ENCODE measurements at regions not wholly inside any gene's neighbourhood (a gene's known extent, or its start where the extent isn't known, plus 50 kb on each side); places are given as distances from the start of the nearest gene placed in this dataset.

DNA sequence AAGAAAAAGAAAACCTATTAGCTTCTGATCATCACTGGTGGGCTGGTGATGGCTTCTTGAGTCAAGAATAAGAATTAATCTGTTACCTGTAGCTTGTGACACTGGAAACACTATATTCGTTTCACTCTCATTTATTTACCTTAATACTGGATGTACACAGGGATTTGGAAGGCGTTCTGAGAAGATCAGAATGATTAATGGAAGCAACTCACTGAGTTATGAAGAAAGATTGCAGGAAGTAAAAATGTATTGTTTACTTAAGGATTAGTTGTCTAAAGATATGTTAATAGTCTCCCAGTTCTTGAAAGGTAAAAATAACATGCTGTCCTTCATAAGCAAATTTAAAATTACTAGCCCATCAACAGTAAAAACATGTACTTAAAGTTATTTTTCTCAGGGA is 644.9 kb upstream of the NCAM2 start:
- TF ChIP-seq, protein P1, sequence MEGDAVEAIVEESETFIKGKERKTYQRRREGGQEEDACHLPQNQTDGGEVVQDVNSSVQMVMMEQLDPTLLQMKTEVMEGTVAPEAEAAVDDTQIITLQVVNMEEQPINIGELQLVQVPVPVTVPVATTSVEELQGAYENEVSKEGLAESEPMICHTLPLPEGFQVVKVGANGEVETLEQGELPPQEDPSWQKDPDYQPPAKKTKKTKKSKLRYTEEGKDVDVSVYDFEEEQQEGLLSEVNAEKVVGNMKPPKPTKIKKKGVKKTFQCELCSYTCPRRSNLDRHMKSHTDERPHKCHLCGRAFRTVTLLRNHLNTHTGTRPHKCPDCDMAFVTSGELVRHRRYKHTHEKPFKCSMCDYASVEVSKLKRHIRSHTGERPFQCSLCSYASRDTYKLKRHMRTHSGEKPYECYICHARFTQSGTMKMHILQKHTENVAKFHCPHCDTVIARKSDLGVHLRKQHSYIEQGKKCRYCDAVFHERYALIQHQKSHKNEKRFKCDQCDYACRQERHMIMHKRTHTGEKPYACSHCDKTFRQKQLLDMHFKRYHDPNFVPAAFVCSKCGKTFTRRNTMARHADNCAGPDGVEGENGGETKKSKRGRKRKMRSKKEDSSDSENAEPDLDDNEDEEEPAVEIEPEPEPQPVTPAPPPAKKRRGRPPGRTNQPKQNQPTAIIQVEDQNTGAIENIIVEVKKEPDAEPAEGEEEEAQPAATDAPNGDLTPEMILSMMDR (IDR thresholded peaks at IDR 0.05), result no peak
- TF ChIP-seq EP300 (IDR thresholded peaks at IDR 0.05), result no peak
